ENCODE measurements at regions not wholly inside any gene's neighbourhood (a gene's known extent, or its start where the extent isn't known, plus 50 kb on each side); places are given as distances from the start of the nearest gene placed in this dataset.

DNA sequence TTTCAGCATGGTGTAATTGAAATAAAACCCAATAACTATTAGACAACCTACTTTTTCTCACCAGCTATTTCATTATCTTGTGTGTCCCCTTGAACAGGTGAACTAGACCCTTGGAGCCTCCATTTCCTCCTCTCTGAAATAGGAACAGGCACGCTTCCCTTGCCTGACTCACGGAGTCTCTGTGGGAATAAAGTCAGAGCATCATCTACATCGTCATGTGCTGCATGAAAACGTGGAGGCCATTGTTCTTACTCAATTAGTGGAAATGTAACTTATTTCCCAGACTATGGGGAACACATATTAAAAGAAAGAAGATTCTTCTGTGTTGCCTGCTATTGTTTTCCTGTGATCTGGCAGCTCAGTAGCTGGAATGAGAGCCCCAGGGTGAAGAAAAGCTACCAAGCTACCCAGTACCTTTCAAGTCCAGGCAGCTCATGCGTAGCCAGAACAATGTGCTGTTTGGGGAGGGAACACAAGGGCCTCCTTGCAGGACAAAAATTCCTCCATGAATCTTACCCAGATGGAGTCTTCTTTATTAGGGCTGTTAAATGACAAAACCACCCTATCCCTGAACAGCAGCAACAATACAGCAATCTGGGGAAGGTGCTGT lies 59.8 kb downstream of the SOX11 start:
- DNase-seq, result no peak

DNA sequence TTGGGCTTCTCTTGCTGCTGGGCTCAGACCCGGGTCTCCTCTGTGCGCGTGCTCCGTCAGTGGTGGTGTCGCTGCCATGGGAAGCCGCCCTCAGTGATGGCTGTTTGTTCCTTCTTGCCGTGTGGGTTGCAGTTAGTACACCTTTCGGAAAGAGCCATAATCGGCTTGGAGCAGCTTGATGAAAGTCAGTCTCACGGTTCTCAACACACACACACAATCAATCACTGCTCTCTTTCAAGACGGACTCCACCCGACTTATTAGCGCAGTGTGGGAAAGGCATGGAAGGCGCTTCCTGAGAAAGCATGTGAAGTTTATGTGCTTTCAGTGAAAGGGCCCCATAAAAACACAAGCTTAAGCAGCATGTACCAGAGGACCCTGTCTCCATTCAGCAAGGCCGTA lies 64.1 kb downstream of the SOX11 start:
- no peak for DNase-seq

DNA sequence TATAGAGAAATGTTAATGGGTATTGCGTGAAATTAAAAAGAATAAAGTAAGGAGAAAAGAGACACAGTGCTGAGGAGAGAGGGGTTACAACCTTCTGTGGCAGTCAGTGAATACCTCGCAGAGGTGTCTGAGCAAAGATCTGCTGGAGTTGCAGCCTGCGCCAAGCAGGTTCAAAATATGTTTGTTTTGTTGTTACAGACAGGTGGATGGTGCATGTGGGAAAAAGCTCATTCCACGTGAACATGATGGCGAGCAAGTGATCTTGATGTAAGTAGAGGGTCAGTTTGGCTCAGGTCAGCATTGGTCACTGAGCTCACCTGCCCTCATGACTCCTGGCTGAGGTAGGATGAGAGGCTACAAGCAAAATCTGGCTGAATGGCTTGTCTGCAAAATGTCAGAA lies 66.2 kb downstream of the SOX11 start:
- DNase-seq, result no peak

DNA sequence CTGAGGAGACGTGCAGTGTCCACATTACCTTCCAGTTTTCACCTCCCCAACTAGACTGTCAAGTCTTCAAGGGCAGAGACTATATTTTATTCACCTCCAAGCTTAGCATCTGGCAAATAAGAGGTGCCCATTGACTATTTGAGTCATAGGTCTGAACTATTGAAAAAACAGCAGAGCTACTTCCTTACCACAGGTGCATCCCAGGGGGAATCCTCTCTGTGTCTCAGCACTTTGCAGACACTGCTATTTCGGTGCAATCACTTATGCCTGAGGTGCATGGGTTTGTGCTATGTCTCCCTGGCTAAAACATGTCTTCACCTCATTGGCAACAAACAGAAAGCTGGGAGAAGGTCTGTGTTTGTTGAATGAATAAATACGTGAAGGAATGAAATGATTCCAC lies 67.8 kb downstream of the SOX11 start:
- DNase-seq, result no peak

DNA sequence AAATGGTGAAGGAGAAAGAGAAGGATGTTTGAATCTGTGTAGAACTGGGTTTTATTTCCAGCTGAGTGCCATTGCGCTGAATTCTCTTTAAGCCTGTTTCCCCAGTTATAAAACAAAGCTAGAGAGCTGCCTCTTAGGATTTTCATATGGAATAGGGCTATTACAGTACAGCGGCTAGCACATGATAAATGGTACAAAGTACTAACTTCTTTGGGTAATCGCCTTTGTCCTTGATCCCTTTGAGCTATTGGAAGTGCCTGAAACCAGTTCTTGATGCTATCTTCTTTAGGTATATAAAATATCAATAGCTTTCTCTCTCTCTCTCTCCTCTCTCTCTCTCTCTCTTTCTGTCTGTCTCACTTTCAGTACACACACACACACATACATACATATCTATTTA lies 71.3 kb downstream of the SOX11 start:
- no peak for DNase-seq

DNA sequence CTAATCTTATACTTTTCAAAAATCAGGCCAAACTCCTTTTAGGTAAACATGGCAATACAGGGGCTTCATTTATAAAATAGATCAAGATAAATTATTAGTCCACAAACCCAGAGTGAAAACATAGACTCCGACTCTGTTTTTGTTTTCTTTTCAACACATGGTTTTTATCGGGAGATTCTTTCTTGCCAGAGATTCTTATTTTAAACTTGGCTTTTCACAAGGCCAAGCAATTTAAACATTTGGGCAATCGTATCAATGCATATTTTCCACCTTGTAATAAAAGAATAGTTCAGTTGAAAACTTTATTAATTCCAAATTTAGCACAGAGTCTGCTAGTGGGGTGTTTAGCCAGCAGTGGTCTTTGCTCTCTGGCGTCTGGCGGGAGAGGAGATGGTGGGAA lies 71.9 kb downstream of the SOX11 start:
- DNase-seq, result no peak

DNA sequence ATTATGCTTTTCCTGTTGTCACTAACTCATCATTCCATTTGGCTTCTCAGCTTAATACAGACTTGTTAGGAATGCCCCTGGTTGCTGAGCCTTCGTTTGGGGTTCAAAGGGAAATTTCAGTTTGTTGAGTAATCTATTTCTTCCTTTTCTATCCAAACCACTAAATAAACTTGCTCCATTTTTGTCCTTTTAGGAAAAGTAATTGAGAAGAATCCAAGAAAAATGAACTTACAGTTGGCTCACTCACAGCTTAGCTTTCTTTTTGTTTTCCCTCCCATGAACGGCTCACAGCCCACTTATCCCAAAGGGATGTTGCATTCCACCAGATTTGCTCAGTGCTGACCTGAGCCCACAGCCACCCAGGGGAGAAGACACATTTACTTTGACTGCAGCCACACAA lies 73.9 kb downstream of the SOX11 start:
- DNase-seq, result no peak

DNA sequence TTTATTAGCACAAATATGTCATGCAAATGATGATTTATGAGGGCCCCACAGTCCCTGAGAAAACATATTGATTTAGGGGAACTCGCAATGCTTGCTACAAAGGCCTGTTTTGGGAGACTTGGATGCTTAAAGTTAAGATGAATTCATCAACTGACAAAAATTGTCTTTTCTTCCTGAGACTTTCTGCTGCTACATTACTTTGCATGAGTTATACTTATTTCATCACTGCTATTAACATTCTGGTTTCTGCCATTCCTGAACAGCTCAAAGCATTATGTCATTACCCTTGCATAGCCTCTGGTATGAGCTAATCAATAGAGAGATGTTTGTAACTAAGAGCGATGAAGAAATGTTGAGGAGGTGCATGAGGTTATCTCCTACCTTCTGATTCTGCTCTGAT lies 74.4 kb downstream of the SOX11 start:
- DNase-seq, result no peak

DNA sequence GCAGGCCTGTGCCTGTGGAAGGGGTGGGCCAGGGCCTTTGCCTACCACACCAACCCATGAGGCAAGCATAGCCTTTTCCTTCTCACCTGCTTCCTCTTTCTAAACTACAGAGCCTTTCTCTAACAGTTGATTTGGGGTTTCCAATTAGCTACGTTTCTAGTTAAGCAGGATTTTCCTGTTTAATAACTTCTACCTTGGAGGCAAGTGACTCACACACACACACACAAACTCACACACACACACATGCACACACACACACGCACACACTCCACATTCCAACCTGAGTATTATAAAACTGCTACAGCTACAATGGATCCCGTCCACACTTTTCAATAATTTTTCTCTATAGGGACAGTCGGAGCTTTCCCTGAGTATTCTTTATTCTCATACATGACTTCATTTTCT lies 84.9 kb downstream of the SOX11 start:
- DNase-seq, result no peak

DNA sequence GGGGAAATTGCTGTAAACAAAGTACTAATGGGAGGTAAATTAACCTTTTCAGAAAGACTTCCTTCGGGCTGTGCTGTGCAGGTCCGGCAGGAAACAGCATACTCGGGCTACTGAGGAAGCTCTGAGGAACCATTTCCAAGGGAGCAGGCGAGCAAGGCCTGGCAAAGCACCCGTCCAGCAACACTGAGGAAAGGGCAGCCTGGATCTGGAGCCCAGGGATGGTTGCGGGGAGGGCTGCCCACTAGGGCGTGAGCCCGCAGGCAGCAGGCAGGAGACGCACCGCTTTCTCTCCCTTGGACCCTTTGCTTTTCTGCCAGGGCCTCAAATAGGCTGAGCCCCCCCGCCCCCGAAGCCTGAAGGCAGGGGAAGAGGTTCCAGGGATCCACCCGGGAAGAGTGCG lies 89.5 kb downstream of the SOX11 start:
- no peak for DNase-seq

DNA sequence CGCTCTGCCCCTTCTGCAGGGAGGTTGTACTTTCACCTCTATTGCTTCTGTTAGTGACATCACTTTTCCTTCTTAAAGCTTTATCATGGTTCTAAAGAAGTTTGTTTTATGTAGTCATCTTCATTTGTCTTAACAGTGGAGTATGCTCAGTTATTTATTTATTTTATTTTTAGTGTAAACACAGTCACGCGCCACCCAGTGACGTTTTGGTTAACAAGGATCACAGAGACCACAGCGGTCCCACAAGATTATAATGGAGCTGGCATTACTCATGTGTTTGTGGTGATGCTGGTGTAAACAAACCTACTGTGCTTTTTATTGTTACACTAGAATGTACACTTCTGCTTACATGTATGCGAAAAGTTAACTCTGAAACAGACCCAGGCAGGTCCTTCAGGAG lies 89.9 kb downstream of the SOX11 start:
- no peak for DNase-seq

DNA sequence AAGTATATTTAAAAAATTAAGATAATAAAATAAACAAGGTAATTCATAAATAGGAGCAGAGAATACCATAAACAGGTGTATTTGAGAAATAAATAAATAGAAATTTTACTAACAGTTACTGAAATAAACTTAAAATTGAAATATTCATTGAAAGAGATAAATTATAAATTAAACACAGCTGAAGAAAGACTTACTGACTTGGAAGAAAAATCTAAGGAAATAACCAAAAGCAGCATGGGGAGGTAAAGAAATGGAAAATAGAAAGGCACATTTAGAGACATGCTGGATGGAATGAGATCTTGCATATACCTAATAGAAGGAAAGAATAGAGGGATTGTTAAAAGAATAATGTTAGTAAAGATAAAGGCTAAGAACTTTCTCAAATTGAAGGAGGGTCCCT lies 96.3 kb downstream of the SOX11 start:
- DNase-seq, result no peak

DNA sequence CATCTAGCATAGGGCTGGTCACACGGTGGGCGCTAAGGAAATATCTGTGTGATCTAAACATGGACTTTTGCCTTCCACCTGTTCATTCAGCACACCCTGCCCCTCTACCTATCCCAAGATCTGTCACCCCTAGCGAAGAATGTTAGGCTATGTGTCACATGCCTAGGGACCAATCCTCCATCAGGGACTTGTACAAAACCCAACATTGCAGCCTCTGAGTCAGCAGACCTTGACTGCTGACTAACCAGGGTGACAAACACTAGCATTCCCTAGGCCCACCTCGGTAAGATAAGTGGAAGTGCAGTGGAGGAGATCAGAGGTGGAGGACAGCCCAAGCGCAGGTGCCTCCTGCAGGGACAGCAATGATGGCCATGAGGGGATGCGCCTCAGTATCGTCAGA lies 99.2 kb downstream of the SOX11 start:
- no peak for DNase-seq

DNA sequence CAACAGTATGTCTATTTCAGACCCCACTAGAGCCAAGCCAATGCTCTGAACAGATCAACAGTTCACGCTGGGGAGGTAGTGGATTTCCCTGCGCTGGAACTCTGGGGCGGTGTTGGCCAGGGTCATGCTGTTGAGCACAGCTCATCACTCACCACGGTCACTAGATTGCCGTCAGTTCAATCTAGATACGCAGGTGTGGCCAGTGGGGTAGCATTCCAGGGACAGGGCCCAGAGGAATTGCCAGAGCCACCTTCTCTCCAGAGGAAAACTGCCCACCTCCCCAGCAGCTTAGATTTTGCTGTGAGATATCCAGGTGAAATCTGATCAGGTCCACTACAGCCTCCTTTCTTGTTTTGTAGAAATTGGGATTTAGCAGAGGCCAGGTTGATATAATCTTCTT lies 101.8 kb downstream of the SOX11 start:
- no peak for DNase-seq

DNA sequence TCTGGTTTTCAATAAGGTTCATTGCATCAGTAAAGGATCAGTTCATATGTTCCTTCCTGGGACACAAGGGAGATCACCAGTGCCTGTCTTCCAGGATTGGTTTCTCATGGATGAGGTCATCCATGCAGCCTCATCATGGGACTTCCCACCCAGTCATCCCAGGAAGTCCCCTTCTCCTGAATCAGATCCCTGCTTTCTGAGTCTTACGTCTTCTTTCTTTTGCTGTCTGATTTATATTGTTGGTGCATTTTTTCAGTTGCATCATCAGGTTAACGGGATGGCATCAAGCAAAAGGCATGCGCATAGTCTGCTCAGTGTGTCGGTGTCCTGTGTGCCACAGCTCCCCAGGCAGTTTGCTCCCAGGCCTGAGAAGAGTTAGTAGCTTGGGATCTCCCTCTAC lies 105.9 kb downstream of the SOX11 start:
- no peak for DNase-seq

DNA sequence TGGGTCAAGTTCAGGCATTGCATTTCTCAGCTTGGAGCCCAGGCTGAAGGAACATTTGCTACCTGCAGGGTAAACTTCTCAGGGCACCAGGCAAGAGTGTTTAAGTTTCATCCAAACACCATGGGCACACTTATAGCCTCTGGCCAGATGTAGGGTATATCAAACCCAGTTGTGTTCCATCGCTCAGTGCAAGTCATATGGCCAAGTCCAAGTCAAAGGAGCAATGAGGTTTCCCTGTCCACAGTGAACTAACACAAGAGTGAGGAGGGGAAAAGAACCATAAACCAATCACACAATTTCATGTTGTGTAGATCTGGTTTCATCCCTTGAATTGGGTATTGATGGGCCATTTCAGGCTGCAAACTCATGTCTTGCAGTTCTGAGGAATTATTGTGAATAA lies 107.2 kb downstream of the SOX11 start:
- DNase-seq, result no peak

DNA sequence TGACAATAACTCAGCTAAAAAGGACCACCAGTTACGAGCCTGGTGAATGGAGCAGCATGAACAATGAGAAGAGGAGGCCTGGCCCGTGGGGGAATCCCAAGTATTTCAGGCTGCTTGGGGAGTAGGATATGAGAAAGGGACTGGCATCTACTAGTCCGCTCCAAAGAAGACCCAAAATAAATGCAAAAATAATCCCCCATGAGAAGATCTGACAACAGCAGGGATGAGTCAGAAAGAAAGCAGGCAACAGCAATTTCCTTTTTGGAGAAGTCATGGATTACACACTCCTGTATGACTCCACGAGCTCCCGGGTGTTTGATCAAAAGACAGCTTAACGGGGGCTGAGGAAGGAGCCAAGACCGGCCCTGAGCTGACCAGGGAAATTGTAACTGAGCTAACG lies 111.4 kb downstream of the SOX11 start:
- no peak for DNase-seq

DNA sequence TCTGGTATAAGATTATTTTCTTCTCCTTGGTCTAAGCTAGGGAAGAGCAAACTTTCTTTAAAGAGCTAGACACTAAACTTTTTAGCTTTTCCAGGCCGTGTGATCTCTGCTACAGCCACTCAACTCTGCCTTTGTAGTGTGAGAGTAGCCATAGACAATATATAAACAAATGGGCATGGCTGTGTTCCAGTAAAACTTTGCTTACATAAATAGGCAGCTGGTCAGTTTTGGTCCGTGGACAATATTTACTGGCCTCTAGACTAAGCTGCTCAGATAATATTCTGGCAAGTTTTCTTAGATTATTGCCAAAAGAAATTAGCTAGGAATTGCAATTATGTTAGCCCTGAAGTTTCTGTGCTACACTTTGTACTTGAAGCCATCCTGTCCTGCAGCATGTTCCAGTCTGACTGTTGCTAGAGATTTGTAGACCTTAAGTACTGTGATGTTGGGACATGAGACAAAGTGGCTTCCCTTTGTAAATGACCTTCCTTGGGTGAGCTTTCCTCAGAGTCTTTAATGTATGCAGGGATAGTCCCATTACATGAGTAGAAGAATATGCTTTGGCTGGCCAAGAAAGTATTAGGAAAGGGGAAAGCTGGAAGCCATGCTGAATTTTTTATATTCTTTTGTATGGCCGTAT lies 126.9 kb downstream of the SOX11 start:
- no peak for DNase-seq

DNA sequence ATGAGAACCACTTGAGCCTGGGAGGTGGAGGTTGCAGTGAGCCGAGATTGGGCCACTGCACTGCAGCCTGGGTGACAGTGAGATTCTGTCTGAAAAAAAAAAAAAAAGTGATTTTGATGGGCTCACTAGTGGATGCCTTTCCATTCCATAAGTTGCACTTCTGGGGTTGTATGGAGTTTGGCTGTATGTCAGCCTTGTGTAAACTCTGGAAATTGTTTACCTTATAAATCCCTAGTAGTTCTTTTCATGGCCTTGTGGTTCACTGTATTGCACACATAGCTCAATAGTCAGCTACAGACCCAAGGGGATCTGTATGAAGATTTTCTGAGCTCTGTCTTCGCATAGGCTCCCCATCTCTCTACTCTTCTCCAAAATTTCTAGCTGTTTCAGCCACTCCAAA lies 131.9 kb downstream of the SOX11 start:
- DNase-seq, result no peak

DNA sequence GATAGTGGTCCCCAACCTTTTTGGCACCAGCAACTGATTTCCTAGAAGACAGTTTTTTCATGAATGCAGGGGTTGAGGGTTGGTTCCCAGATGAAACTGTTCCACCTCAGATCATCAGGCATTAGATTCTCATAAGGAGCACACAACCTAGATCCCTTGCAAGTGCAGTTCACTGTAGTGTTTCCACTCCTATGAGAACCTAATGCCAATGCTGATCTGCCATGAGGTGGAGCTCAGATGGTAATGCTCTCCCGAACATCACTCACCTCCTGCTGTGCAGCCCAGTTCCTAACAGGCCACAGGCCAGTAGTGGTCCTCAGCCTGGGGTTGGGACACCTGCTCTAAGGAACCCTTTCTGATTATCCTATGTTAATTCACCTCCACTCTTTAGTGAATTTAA lies 133.5 kb downstream of the SOX11 start:
- DNase-seq, result no peak

DNA sequence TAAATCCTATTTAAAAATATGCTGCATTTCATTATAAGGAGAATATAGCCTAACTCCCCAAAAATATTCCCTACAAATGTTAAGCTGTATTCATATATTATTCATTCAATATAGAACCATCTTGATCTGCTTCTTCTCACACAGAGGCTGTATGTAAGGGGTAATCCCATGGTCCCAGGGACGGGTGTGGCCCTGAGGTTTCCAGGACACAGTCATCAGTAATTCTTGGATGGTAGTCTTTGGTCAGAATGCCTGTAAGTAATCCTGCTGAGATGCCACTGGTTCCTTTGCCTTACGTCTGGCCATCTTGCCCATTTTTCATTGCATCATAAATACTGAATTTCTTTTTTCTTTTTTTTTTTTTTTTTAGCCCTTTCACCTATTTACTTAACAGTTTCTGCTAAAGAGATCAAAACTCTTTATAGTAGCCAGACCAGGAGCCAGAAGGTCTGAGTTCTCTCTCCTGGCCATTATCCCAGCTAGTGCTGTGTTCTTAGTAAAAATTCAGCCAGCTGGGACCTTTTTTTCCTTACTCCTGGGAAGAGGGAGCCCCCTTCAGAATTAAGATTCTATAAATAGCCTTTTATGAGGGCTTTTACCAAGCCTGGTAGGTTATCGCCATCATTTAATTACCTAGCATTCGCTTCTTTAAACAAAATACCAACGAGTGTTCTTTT lies 134.9 kb downstream of the SOX11 start:
- no peak for DNase-seq

DNA sequence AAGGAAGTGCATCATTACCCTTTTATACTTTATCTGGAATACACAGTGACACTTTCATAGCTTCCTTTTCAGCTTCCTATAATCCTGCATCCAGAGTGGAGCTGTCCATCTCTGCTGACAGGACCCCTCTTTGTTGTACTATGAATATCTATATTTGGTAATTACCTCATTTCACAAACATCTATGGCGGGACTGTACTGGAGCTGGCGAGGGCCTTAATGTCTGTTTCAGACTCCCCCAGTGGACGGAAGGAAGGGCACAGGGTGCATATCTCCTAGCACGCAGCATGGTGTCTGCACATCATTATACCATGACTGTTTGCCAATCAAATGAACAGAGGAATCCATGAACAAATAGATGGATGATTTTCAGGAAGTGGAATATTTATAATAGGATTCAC lies 142.3 kb downstream of the SOX11 start:
- DNase-seq, result no peak

DNA sequence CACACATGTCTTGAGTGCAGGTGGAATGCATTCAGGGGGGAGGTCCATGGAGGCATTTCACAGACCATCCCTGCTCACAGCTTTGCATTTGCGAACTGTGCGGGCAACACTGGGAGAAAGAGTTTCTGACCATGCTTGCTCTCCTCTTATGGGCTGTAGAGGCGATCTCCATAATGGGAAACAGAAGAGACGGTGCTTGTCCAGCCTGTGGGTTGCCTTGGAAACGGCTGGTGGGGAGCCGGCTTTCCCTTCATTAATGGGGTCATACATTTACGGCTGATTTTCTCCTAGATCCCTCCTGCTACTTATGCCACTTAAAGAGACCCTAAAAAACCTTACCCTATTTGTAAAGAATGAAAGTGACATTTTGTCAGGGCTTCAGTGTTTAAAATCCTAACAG lies 147.4 kb downstream of the SOX11 start:
- no peak for DNase-seq

DNA sequence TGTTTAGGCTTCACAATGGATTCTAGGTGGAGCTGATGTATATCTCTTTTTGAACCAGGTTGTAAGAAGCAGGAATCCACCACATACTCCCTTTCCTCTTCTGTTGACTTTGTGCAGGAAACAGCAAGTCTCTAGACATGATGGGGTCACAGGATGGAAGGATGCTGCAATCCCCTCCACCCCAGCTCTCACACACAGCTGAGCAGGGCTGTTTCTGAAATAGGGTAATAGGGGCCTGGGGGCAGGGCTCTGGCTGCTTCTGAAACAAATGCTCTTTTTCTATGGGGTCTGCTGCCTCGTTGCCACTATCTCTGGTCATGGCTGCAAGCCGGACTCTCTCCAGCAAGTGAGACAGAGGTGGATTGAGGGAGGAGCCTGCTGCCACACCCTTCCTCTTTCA lies 148.9 kb downstream of the SOX11 start:
- no peak for DNase-seq

DNA sequence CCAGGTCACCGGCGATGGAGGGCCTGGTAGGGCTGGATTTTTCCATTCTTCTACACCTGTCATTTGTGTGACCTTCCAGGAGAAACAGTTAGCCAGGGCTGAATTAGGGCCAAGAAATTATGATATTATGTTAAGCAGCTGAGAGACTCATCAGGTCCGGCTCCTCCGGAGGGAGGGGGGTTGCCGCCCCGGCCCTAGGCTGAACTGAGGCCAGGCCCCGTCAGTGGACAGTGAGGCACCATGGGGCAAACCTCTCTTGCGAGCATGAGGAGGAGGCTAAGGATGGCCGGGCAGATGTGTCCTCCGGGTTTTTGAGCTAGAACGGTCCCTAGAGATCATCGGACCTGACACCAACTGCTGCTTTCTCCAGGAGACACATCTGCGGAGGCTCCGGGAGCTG lies 150.1 kb downstream of the SOX11 start:
- no peak for DNase-seq

Measured in CD4-positive, alpha-beta T cell treated with Interleukin-15 for 1 hour (primary cell).